ENCODE measurements at regions not wholly inside any gene's neighbourhood (a gene's known extent, or its start where the extent isn't known, plus 50 kb on each side); places are given as distances from the start of the nearest gene placed in this dataset.
A peak's percentile ranks its signal among the peaks of the same experiment; 100 is the strongest.

DNA sequence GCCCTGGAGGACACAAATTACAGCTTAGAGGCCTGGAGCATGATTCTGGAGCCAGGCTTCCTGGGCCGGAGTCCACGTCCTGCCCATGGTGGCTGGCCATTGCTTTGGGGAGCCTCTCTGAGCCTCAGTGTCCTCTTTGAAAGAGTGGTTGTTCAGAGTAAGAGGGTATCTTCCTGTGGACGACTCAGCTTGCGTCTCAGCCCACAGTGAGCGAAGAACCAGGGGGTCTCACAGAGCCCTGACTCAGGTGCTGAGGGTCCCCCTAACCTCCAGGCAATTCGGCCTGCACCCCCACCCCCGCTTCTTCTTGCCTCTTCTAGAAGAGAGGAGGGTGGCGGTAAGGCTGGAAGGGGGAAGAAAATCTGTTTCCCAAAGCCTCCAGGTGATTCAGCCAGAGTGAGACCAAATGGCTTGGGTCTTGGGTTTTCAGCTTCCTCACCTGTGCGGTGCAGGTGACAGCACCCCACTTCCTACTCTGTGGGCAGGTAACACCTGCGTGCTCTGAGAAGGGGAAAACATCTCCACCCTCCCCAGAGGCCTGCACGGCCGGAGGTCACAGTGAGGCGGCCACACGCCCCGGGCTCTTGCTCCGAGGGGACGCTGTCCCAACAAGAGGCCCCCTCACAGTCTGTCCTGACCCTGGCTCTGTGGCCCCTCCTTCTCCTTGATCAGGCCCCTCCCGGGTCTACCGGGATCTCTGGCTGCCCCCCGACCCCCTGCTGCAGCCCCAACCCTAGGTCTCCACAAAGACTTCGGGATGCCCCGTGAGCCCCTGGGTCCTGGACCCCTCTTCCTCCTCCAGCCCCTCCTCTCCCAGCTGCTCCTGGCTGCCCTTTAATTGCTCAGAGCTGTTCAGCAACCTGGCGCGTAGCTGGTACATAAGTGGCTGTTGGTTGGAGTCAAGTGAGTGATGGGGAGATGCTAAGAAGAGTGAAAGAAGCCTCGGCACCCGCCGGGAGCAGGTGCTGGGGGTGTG is 119.2 kb downstream of the METRNL start:
- BruUV-seq (replicated peaks), result no TSS peak
- CTCF ChIA-PET, result interaction anchor here (1.7 kb wide), 1 partner anchor 122 kb away, joined by 3 read pairs; no protein-coding TSS in a partner anchor
- Histone ChIP-seq H4K20me1 (ENCODE audit: insufficient read depth) (no peaks in the 10 kb centered on the region), H3K4me3 (no peak overlapping the region), H3K9me2 (ENCODE audit: insufficient read depth) (no peaks in the 10 kb centered on the region), H3K4me2 (no peak overlapping the region), H3K27me3 (ENCODE audit: insufficient read depth, low read depth) (no peaks in the 10 kb centered on the region), H3K9me3 (ENCODE audit: insufficient read depth, low read depth) (no peaks in the 10 kb centered on the region), H3F3A (ENCODE audit: insufficient read depth, low read depth) (peaks cover 16% of the 10 kb centered on the region), H2AFZ (no peak overlapping the region), H3K79me2 (ENCODE audit: low read depth) (no peaks in the 10 kb centered on the region), H3K36me3 (ENCODE audit: low read depth) (no peaks in the 10 kb centered on the region), H3K27ac (no peak overlapping the region), H3K4me1 (replicated peaks; ENCODE audit: insufficient read depth) (peaks cover 23% of the 10 kb centered on the region)
- DNase-seq, result no peak
- POLR2A ChIA-PET (ENCODE audit: unreplicated experiment), result interaction anchor here (0.7 kb wide), 1 partner anchor 98 kb away, joined by 3 read pairs; no protein-coding TSS in a partner anchor
- intact Hi-C loops (cut with micrococcal nuclease; ENCODE audit: unreplicated experiment), result no loop called here
- no peak for TF ChIP-seq EZH2 (IDR thresholded peaks at IDR 0.05; ENCODE audit: low read depth)
- TF ChIP-seq CTCF (conservative IDR thresholded peaks at IDR 0.05), result no peak

DNA sequence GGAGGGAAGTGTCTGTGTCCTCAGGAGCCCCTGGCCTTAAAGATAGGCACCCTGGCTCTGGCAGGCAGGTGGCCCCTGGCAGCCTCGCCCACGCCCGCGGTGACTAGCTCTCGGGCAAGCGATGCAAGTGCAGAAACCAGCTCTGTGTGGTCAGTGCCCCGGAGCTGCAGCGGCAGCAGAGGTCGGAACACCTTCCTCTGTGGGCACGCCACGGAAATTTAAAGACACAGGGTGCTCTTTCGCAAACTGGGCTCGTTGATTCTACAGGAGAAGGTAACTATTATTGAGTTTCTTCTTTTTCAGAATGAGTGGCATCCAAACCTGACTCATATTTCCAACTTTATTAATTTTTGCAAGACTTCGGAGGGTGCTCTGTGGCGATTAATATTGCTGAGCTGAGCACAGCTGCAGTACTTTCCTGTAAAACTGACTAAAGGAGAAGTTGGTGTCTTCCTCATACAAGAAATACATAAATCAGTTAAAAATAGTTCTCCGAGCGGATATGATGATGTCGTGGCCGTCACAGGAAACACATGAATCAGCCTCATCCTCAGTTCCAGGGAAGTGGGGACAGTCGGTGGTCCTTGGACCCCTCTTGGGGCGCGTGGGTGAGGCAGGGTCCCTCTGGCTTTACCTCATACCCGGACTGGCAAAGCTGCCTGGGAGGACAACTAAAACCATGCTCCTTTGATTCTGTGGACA is 120.2 kb downstream of the METRNL start:
- H3K36me3 ChIP-seq (ENCODE audit: low read depth), result no peaks in the 10 kb centered on the region
- intact Hi-C loops (cut with micrococcal nuclease; ENCODE audit: unreplicated experiment), result no loop called here
- H3K27ac ChIP-seq, result peak overlapping the region; percentile 41; the same call in 1 of the 2 replicates
- H4K20me1 ChIP-seq (ENCODE audit: insufficient read depth), result no peaks in the 10 kb centered on the region
- H3K4me3 ChIP-seq, result no peak overlapping the region
- H3K4me1 ChIP-seq (replicated peaks; ENCODE audit: insufficient read depth), result peaks cover 23% of the 10 kb centered on the region
- H3K79me2 ChIP-seq (ENCODE audit: low read depth), result no peaks in the 10 kb centered on the region
- no peaks in the 10 kb centered on the region for H3K9me3 ChIP-seq (ENCODE audit: insufficient read depth, low read depth)
- ChIA-PET CTCF (interaction anchor here (0.7 to 0.8 kb wide), 2 partner anchors 126 to 994 kb away, joined by 3 to 5 read pairs; no protein-coding TSS in a partner anchor), POLR2A (ENCODE audit: unreplicated experiment) (interaction anchor here (0.6 to 0.7 kb wide), 2 partner anchors 99 to 110 kb away, joined by 3 to 6 read pairs; no protein-coding TSS in a partner anchor)
- H3K9me2 ChIP-seq (ENCODE audit: insufficient read depth), result no peaks in the 10 kb centered on the region
- peak overlapping the region; percentile 51 for H3K4me2 ChIP-seq
- H3K27me3 ChIP-seq (ENCODE audit: insufficient read depth, low read depth), result no peaks in the 10 kb centered on the region
- no TSS peak for BruUV-seq (replicated peaks)
- TF ChIP-seq CTCF (conservative IDR thresholded peaks at IDR 0.05) (no peak), EZH2 (IDR thresholded peaks at IDR 0.05; ENCODE audit: low read depth) (no peak)
- H3F3A ChIP-seq (ENCODE audit: insufficient read depth, low read depth), result peaks cover 16% of the 10 kb centered on the region
- peak in 1 of 2 experiments; percentile 38 for DNase-seq
- no peak overlapping the region for H2AFZ ChIP-seq

DNA sequence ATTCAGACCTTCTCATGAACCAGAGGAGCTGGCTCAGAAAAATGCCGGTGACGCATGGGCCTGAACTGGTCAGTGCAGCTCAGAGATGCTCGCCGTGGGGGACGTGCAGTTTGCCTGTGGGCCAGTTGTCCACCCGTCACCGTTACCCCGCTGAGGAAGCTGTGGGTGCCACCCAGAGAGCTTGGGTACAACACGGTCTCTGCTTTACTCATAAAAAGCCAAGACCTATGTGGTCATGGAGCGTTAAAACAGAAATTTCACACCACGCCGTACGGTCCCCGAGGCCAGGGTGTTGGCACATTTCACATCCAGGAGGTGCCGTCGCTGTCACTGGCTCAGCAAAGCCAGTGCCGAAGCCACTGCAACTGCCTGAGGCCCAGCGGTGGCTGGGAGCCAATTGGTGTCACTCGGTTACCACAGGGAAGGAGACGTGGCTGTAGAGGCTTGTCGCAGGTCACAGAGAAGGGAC is 120.9 kb downstream of the METRNL start:
- no peak overlapping the region for H3K4me3 ChIP-seq
- BruUV-seq (replicated peaks), result no TSS peak
- CTCF ChIA-PET, result interaction anchor here (0.7 to 0.8 kb wide), 2 partner anchors 127 to 994 kb away, joined by 3 to 5 read pairs; no protein-coding TSS in a partner anchor
- H3K4me1 ChIP-seq (replicated peaks; ENCODE audit: insufficient read depth), result peaks cover 23% of the 10 kb centered on the region
- no peak for TF ChIP-seq CTCF (conservative IDR thresholded peaks at IDR 0.05)
- no peak for TF ChIP-seq EZH2 (IDR thresholded peaks at IDR 0.05; ENCODE audit: low read depth)
- no peaks in the 10 kb centered on the region for H3K36me3 ChIP-seq (ENCODE audit: low read depth)
- DNase-seq, result peak; percentile 60 to 83
- H4K20me1 ChIP-seq (ENCODE audit: insufficient read depth), result no peaks in the 10 kb centered on the region
- POLR2A ChIA-PET (ENCODE audit: unreplicated experiment), result interaction anchor here (0.6 kb wide), 1 partner anchor 111 kb away, joined by 6 read pairs; no protein-coding TSS in a partner anchor
- peak overlapping the region; percentile 51 for H3K4me2 ChIP-seq
- H3K27ac ChIP-seq, result peak overlapping the region; percentile 41
- intact Hi-C loops (cut with micrococcal nuclease; ENCODE audit: unreplicated experiment), result no loop called here
- no peaks in the 10 kb centered on the region for H3K27me3 ChIP-seq (ENCODE audit: insufficient read depth, low read depth)
- peaks cover 16% of the 10 kb centered on the region for H3F3A ChIP-seq (ENCODE audit: insufficient read depth, low read depth)
- no peaks in the 10 kb centered on the region for H3K9me3 ChIP-seq (ENCODE audit: insufficient read depth, low read depth)
- H3K9me2 ChIP-seq (ENCODE audit: insufficient read depth), result no peaks in the 10 kb centered on the region
- no peak overlapping the region for H2AFZ ChIP-seq
- no peaks in the 10 kb centered on the region for H3K79me2 ChIP-seq (ENCODE audit: low read depth)

Data from PC-9 (cell line).